Right ventricle myocardium inferior (tissue), 1 donor: ENCODE measurements at regions not wholly inside any gene's neighbourhood (a gene's known extent, or its start where the extent isn't known, plus 50 kb on each side); places are given as distances from the start of the nearest gene placed in this dataset.

Experiments used
- ATAC-seq: fragments of 200-7000 bp; cut with Tn5 transposase; one replicate; pipeline ENCODE4 v1.9.1; 2020; ENCODE audit warnings: mild to moderate bottlenecking, moderate library complexity
- DNase-seq: peaks from one replicate; pipeline ENCODE4 v3.0.0; 2021; ENCODE audit errors: missing footprints
- intact Hi-C: fragments of 100-400 bp; cut with DNase I; formaldehyde crosslinking; loops from one replicate; pipeline ENCODE4 v1.11.0; 2022
- donor health status: DM: no; HTN: yes; CAD: no; lungs with severe emphysema.

DNA sequence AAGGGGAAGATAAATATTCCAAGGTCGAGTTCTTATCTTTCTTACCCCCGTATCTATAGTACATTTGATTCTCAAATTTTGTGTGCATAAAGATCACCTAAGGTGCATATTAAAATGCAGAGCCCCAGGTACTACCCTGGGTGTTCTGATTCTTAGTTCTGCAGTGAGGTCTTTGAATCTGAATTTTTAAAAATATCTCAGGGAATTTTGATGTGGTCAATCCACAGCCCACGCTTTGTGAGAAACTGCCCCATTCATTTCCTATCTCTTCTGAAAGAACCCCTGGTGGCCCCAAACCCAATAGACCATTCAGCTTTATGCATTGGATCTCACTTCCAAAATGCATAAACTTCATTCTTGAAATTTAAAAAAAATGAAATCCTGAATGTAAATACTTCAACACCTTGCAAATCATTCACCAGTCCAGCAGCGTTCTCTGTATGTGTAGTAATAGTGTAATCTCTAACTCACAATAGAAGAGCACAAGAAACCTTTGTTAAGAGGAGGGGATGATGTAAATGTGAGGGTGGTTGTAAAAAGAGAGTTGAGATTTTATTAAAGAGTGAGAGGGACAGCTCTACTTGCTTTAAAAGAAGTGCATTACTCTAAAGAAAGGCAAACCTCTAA, 108.8 kb upstream of the ZP4 start:
- intact Hi-C loops, result no loop called here
- no peak for ATAC-seq
- no peak for DNase-seq

DNA sequence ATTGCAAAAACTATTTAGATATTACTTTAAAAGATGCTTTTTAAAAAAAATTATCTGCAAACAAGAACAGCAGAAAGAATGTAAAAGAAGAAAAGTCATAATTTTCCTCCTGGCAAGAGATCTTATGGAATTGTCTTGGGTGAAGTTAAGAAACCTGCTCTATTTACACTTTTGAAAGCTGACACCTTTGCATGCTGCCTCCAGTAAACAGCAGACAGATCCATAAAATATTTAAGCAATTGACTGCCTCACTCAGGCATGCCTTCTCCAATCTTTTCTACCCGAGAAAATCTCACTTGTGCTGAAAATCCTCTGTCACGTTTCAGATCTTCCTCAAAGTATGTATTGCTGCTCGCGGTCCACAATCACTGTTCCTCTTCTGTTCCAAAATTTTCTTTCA, 107.9 kb upstream of the ZP4 start:
- intact Hi-C loops, result no loop called here
- no peak for ATAC-seq

DNA sequence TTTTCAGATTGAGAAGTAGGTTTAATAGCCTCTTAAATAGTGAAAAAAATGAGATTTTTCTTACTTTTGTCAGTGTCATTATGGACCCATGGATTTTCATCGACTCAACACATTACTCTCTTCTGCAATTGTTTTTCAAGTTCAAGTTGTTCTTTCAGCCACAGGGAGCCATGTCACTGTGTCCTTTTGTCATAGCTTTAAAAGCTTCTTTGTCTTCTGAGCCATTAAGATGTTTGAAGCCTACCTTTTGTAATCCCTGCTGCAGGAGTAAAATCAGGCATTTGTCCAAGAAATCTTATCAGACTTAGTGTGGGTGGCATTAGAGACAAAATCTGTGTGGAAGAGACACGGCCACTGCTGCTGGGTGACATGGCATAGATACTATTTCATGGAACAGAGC, 92.8 kb upstream of the ZP4 start:
- intact Hi-C loops, result no loop called here
- ATAC-seq, result no peak
- DNase-seq, result no peak

More for the DNA sequence above, 107.9 kb upstream of the ZP4 start:
- no peak for DNase-seq

GRCh38 chr1:237981223-237981622, 90.5 kb upstream of the ZP4 start:
- no peak for ATAC-seq
- intact Hi-C loops, result no loop called here

DNA sequence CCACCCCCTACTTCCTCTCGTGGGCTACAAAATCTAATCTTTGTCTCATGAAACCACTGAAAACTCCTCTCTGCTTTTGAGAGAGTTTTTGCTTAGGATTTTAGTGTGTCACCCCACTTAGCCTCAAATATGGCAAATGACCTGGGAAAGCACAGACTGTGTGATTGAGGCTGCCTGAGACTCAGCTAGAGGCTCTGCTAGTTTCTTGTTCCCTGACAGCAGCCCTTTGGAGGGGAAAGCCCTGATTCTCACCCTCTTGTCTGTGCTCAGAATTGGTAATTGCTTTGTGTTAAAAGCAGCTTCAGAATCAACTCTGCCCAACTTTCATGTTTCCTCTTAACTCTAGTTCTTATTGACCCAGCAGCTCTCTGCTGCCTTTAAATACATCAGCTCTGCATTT, 85.6 kb upstream of the ZP4 start:
- ATAC-seq (no peak), DNase-seq (no peak)

More at GRCh38 chr1:237981223-237981622, 90.5 kb upstream of the ZP4 start:
- no peak for DNase-seq

GRCh38 chr1:237975903-237976302, 85.2 kb upstream of the ZP4 start:
- intact Hi-C loops, result no loop called here
- ATAC-seq (no peak), DNase-seq (no peak)

More for the DNA sequence above, 85.6 kb upstream of the ZP4 start:
- intact Hi-C loops, result no loop called here

DNA sequence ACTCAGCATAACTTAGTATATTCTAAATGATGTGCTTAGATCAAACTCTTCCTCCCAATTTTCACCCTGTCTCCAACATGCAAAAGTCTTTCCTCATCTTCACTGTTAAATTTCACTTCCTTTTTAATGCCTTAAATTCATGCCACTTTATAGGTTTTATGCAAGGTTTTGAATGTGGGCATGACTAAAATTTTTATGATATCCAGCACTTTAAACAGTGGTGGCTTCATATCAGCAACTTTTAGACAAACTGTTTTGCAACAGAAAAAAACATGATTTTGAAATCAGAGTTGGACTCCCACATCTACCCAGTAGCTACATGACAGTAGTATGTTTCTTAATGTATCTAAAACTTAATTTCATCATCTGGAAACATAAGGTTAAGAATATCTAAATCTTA, 84.7 kb upstream of the ZP4 start:
- intact Hi-C loops, result no loop called here
- no peak for ATAC-seq
- no peak for DNase-seq

GRCh38 chr1:237972186-237972585, 81.5 kb upstream of the ZP4 start:
- ATAC-seq, result no peak
- DNase-seq, result no peak
- intact Hi-C loops, result no loop called here

DNA sequence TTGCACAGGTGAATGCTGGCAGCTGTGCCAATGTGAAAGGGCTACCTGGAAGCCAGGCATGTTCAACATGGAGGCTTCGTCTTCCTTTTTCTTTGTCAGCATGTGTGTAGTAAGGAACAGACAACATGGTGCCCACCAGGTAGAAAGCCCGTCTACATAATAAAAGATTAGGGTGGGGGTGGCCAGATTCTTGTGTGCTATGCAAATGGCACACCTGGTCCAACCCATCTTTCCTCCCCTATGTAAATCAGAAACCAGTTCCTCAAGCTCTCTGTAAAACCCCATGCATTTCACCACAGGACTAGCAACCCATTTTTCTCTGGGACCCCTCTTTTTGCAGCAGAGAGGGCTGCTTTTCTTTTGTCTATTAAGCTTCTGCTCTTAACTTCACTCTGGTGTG, 72.3 kb upstream of the ZP4 start:
- intact Hi-C loops, result no loop called here
- no peak for ATAC-seq

DNA sequence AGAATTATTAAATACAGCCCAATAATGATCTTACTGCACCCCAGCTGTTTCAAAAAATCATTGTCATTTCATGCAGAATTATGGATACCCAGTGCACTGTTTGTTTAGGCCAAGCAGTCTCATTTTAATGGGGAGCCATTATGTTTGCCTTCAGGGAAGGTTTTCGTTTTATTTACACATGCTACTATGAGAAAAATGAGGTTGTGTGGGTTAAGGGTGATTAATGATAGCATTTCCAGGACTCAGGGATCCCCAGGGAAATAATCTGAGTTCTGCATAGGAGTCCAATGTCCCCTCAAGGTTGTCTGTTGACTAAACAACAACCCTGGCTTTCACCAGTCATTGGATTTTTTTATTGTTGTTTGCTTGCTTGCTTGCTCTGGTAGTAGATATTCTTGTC, 71.0 kb upstream of the ZP4 start:
- ATAC-seq (no peak), DNase-seq (no peak)
- intact Hi-C loops, result no loop called here

More for the DNA sequence above, 72.3 kb upstream of the ZP4 start:
- no peak for DNase-seq

DNA sequence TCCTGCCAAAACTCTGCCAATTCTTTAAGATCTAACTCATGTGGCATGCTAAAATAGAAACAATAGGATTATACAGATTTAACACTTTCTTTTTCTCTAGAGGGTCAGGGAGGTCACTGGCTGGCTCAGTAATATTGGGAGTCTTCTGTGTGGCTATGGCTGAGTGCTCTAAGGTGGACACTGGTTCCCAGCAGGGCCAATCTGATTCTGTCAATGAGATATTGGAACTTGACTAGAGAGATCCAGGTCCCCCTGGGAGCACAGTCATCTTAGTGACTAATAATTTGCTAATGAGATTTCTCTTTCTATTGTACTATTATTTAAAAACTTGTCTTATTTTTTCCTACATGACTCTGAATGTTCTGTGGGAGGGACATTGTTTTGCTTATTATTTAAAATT, 69.1 kb upstream of the ZP4 start:
- intact Hi-C loops, result no loop called here
- ATAC-seq (no peak), DNase-seq (no peak)

DNA sequence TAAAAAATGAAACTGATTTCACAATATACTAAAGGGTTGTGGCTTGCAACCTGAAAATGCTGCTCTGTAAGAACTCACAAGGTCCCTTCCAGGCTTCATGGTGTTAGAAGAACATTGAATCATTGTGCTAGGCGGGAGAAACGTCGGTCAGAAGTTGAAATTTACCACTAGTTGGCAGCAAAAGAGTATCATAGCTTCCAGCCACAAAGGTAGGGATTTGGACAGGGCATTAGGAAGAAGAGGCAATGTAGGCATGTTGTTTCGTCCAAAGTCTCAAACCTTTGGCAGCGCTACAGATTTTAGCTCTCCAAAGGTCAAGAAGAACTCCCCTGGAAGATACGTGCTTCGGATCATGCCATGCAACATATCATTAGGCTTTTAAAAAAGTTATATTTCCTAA, 62.5 kb upstream of the ZP4 start:
- DNase-seq (no peak), ATAC-seq (no peak)
- intact Hi-C loops, result no loop called here
